GM12891 (cell line): ENCODE measurements at regions not wholly inside any gene's neighbourhood (a gene's known extent, or its start where the extent isn't known, plus 50 kb on each side); places are given as distances from the start of the nearest gene placed in this dataset.

Experiments
- DNase-seq: peaks from one replicate; pipeline ENCODE4 v3.0.0; 2011; ENCODE audit warnings: low spot score; ENCODE audit not compliant: insufficient read length
- FAIRE-seq: peaks from 2 replicates; lab custom pipeline; 2011; peaks lifted over from hg19 to GRCh38; lab: Jason Lieb, UNC
- PAX5 ChIP-seq: IDR thresholded peaks from 2 replicates; pipeline ENCODE4 v1.6.1; 2011; ENCODE audit warnings: low read length, moderate library complexity, mild to moderate bottlenecking; ENCODE audit not compliant: insufficient read depth, severe bottlenecking
- POLR2A ChIP-seq: IDR thresholded peaks from 2 replicates; pipeline ENCODE4 v1.6.1; 2011; ENCODE audit warnings: low read depth, low read length, control low read depth
- POLR2AphosphoS5 ChIP-seq: IDR thresholded peaks from 2 replicates; pipeline ENCODE4 v1.6.1; 2011; ENCODE audit warnings: low read depth, low read length, control low read depth
- POU2F2 ChIP-seq: IDR thresholded peaks from 2 replicates; pipeline ENCODE4 v1.6.1; 2011; ENCODE audit warnings: low read depth, mild to moderate bottlenecking, control low read depth, low read length, moderate library complexity
- SPI1 ChIP-seq: IDR thresholded peaks from 2 replicates; pipeline ENCODE4 v1.6.1; 2011; ENCODE audit warnings: low read depth, low read length, control low read depth
- TAF1 ChIP-seq: IDR thresholded peaks from 2 replicates; pipeline ENCODE4 v1.6.1; 2011; ENCODE audit warnings: low read depth, low read length, control low read depth

GRCh38 chr18:77949355-77949973 is 699.8 kb downstream of the GALR1 start:
- no peak for TF ChIP-seq SPI1
- TF ChIP-seq TAF1, result no peak
- no peak for TF ChIP-seq POLR2AphosphoS5
- no peak for TF ChIP-seq PAX5
- no peak for TF ChIP-seq POLR2A
- no peak for TF ChIP-seq POU2F2
- FAIRE-seq, result no peak
- no peak for DNase-seq

- no peak for TF ChIP-seq POLR2A
- DNase-seq, result no peak
- FAIRE-seq, result no peak
Measured at GRCh38 chr18:77959248-77959647, 709.6 kb downstream of the GALR1 start.

GRCh38 chr18:77960791-77961410 is 711.3 kb downstream of the GALR1 start:
- FAIRE-seq (no peak), DNase-seq (no peak)
- TF ChIP-seq TAF1, result no peak
- no peak for TF ChIP-seq POU2F2
- no peak for TF ChIP-seq PAX5
- no peak for TF ChIP-seq SPI1
- no peak for TF ChIP-seq POLR2AphosphoS5
- TF ChIP-seq POLR2A, result no peak

GRCh38 chr18:77967071-77967470 is 717.4 kb downstream of the GALR1 start:
- FAIRE-seq, result no peak
- no peak for DNase-seq
- TF ChIP-seq POLR2AphosphoS5 (no peak), TAF1 (no peak), PAX5 (no peak), POLR2A (no peak), SPI1 (no peak), POU2F2 (no peak)

GRCh38 chr18:77967791-77968190 is 718.1 kb downstream of the GALR1 start:
- TF ChIP-seq POLR2AphosphoS5, result no peak
- TF ChIP-seq POLR2A, result no peak
- TF ChIP-seq TAF1, result no peak
- FAIRE-seq (no peak), DNase-seq (no peak)

GRCh38 chr18:77969972-77970371 is 720.3 kb downstream of the GALR1 start:
- TF ChIP-seq TAF1 (no peak), POLR2AphosphoS5 (no peak), POU2F2 (no peak), POLR2A (no peak), PAX5 (no peak), SPI1 (no peak)
- DNase-seq (no peak), FAIRE-seq (no peak)

- no peak for FAIRE-seq
- no peak for DNase-seq
- no peak for TF ChIP-seq POLR2A
- no peak for TF ChIP-seq POLR2AphosphoS5
- no peak for TF ChIP-seq PAX5
- no peak for TF ChIP-seq TAF1
- TF ChIP-seq SPI1, result no peak
- no peak for TF ChIP-seq POU2F2
Measured at GRCh38 chr18:77970814-77971213, 721.2 kb downstream of the GALR1 start.

GRCh38 chr18:77973745-77974144 is 724.1 kb downstream of the GALR1 start:
- DNase-seq, result no peak
- FAIRE-seq, result no peak
- no peak for TF ChIP-seq POLR2AphosphoS5
- TF ChIP-seq TAF1, result no peak
- TF ChIP-seq POU2F2, result no peak
- TF ChIP-seq PAX5, result no peak
- TF ChIP-seq SPI1, result no peak
- TF ChIP-seq POLR2A, result no peak

- DNase-seq (no peak), FAIRE-seq (no peak)
- TF ChIP-seq SPI1, result no peak
- TF ChIP-seq POLR2A, result no peak
- TF ChIP-seq TAF1, result no peak
- TF ChIP-seq POU2F2, result no peak
- no peak for TF ChIP-seq POLR2AphosphoS5
- TF ChIP-seq PAX5, result no peak
Measured at GRCh38 chr18:77974329-77974728, 724.7 kb downstream of the GALR1 start.

- TF ChIP-seq SPI1 (no peak), TAF1 (no peak), POU2F2 (no peak), POLR2AphosphoS5 (no peak), POLR2A (no peak), PAX5 (no peak)
- FAIRE-seq (no peak), DNase-seq (no peak)
Measured at GRCh38 chr18:77977331-77977730, 727.7 kb downstream of the GALR1 start.
